K562 (cell line): ENCODE measurements at regions not wholly inside any gene's neighbourhood (a gene's known extent, or its start where the extent isn't known, plus 50 kb on each side); places are given as distances from the start of the nearest gene placed in this dataset.

Experiments
- ATAC-seq: fragments of 200-7000 bp; cut with Tn5 transposase; 3 replicates; pipeline ENCODE4 v1.9.1; 2020; ENCODE audit warnings: moderate library complexity
- BruUV-seq: library from RNA; stranded (reverse); fragments of 400-500 nt; replicated peaks from 2 replicates; lab custom pipeline; 2021; lab: Mats Ljungman, UMichigan
- CTCF ChIA-PET: fragments of 300-600 bp; formaldehyde crosslinking; extraction: SDS; loops from one replicate; lab custom pipeline; 2021; ENCODE audit warnings: low intra/inter-chr PET ratio; lab: Yijun Ruan, JAX
- POLR2A ChIA-PET: fragments of 300-600, 350-650 bp; sonication (Branson Sonifier 250); formaldehyde crosslinking; extraction: SDS; loops from one replicate; lab custom pipeline; 2021; ENCODE audit warnings: antibody characterized with exemption, inconsistent platforms; lab: Yijun Ruan, JAX
- DNase-seq, 4 experiments: peaks; one replicate each; pipeline versions ENCODE4 v3.0.0 to v3.0.0-alpha.2; 2011 to 2018; ENCODE audit warnings: low spot score in 3 of 4, mixed read lengths in 3 of 4; ENCODE audit errors: extremely low read depth in 1 of 4
- FAIRE-seq: peaks from 2 replicates; lab custom pipeline; 2011; peaks lifted over from hg19 to GRCh38; lab: Jason Lieb, UNC
- H2AFZ ChIP-seq: 2 replicates; pipeline ENCODE4 v1.6.0; 2011; ENCODE audit warnings: low read depth, low read length, control low read depth, inconsistent platforms
- H3K27ac ChIP-seq: fragments of 200-600 bp; 3 replicates; pipeline ENCODE4 v1.8.0; 2011; ENCODE audit warnings: low read depth, mild to moderate bottlenecking, control low read depth, inconsistent platforms, low read length, moderate library complexity, mixed read lengths; ENCODE audit errors: extremely low read depth
- H3K27me3 ChIP-seq, 2 experiments: fragments of 300-600 bp in 1 of 2; 2 replicates in 1 of 2; 3 replicates in 1 of 2; pipeline versions ENCODE4 v1.6.0 to v1.8.0; 2011; ENCODE audit warnings: inconsistent platforms in 2 of 2, low read length in 2 of 2, mild to moderate bottlenecking in 1 of 2, mixed read lengths in 1 of 2, moderate library complexity in 1 of 2; ENCODE audit not compliant: control insufficient read depth in 2 of 2, insufficient read depth in 2 of 2
- H3K36me3 ChIP-seq: fragments of 300-600 bp; 3 replicates; pipeline ENCODE4 v1.8.0; 2011; ENCODE audit warnings: mild to moderate bottlenecking, low read length, inconsistent platforms; ENCODE audit not compliant: control insufficient read depth, insufficient read depth
- H3K4me1 ChIP-seq, 2 experiments: fragments of 200-600 bp in 1 of 2; replicated peaks in 1 of 2; 2 replicates in 1 of 2; 3 replicates in 1 of 2; pipeline versions ENCODE4 v1.5.1 to v1.8.0; 2011; ENCODE audit warnings: inconsistent platforms in 2 of 2, low read length in 2 of 2, mild to moderate bottlenecking in 1 of 2, mixed read lengths in 1 of 2, moderate library complexity in 1 of 2; ENCODE audit not compliant: control insufficient read depth in 2 of 2, insufficient read depth in 2 of 2
- H3K4me2 ChIP-seq: 2 replicates; pipeline ENCODE4 v1.6.1; 2011; ENCODE audit warnings: low read length, control low read depth, inconsistent platforms, mixed read lengths; ENCODE audit not compliant: insufficient read depth
- H3K4me3 ChIP-seq: fragments of 200-600 bp; sonication (generic), shearing (Covaris generic); 2 replicates; pipeline ENCODE4 v1.5.1; 2016; ENCODE audit warnings: control low read depth, inconsistent platforms
- H3K79me2 ChIP-seq: fragments of 200-600 bp; 3 replicates; pipeline ENCODE4 v1.8.0; 2011; ENCODE audit warnings: low read length, inconsistent platforms; ENCODE audit not compliant: control insufficient read depth, insufficient read depth
- H3K9ac ChIP-seq, 2 experiments: 2 replicates each; pipeline versions ENCODE4 v1.6.0 to v1.6.1; 2011; ENCODE audit warnings: low read depth in 2 of 2, low read length in 2 of 2, control low read depth in 1 of 2, inconsistent platforms in 1 of 2, mild to moderate bottlenecking in 1 of 2, mixed read lengths in 1 of 2; ENCODE audit not compliant: insufficient read depth in 1 of 2
- H3K9me1 ChIP-seq: one replicate; pipeline ENCODE4 v1.6.0; 2011; ENCODE audit warnings: inconsistent platforms, mild to moderate bottlenecking, low read length, moderate library complexity; ENCODE audit not compliant: control insufficient read depth, insufficient read depth
- H3K9me3 ChIP-seq: replicated peaks from 2 replicates; pipeline ENCODE4 v1.5.1; 2011; ENCODE audit warnings: low read depth, low read length, inconsistent platforms; ENCODE audit not compliant: control insufficient read depth, insufficient read depth
- H4K20me1 ChIP-seq: replicated peaks from 2 replicates; pipeline ENCODE4 v1.6.1; 2011; ENCODE audit warnings: low read length, inconsistent platforms, mixed read lengths; ENCODE audit not compliant: control insufficient read depth, insufficient read depth
- CBFA2T2 ChIP-seq: fragments of 450-650 bp; conservative IDR thresholded peaks from 2 replicates; pipeline ENCODE4 v1.6.1; 2017; ENCODE audit warnings: mild to moderate bottlenecking
- CCNT2 ChIP-seq: IDR thresholded peaks from 2 replicates; pipeline ENCODE4 v1.6.1; 2011; ENCODE audit warnings: borderline replicate concordance, low read depth, mild to moderate bottlenecking, moderate library complexity, mixed read lengths, low read length; ENCODE audit not compliant: insufficient read length; ENCODE audit errors: extremely low read depth
- DLX4 ChIP-seq: fragments of 250-450 bp; sonication (Bioruptor Pico); IDR thresholded peaks from 2 replicates; pipeline ENCODE4 v1.6.1; 2021; ENCODE audit warnings: mild to moderate bottlenecking
- HDAC2 ChIP-seq: fragments of 450-650 bp; IDR thresholded peaks from 2 replicates; pipeline ENCODE4 v1.6.1; 2016; ENCODE audit warnings: mild to moderate bottlenecking
- ILK ChIP-seq: fragments of 450-650 bp; IDR thresholded peaks from 2 replicates; pipeline ENCODE4 v1.6.1; 2016; ENCODE audit warnings: missing genetic modification characterization, low read depth, mild to moderate bottlenecking, missing compliant biosample characterization, moderate library complexity, borderline replicate concordance
- MBD2 ChIP-seq: sonication (generic); IDR thresholded peaks from 2 replicates; pipeline ENCODE4 v1.6.1; 2016; ENCODE audit warnings: low read depth, borderline replicate concordance
- MCM3 ChIP-seq: fragments of 450-650 bp; IDR thresholded peaks from 2 replicates; pipeline ENCODE4 v1.6.1; 2016
- MITF ChIP-seq: IDR thresholded peaks from 2 replicates; pipeline ENCODE4 v1.6.1; 2014; ENCODE audit warnings: antibody characterized with exemption
- POLR2B ChIP-seq: fragments of 450-650 bp; IDR thresholded peaks from 2 replicates; pipeline ENCODE4 v1.6.1; 2018; ENCODE audit warnings: low read depth; ENCODE audit not compliant: partially characterized antibody
- TARDBP ChIP-seq: fragments of 450-650 bp; IDR thresholded peaks from 2 replicates; pipeline ENCODE4 v1.6.1; 2016
- TFAM ChIP-seq: fragments of 250-450 bp; sonication (Bioruptor Pico); conservative IDR thresholded peaks from 2 replicates; pipeline ENCODE4 v1.5.0; 2021; ENCODE audit warnings: mild to moderate bottlenecking, moderate library complexity
- ZNF280B ChIP-seq: fragments of 250-450 bp; sonication (Bioruptor Pico); IDR thresholded peaks from 2 replicates; pipeline ENCODE4 v1.5.1; 2021; ENCODE audit warnings: mild to moderate bottlenecking
- ZNF518B ChIP-seq: fragments of 250-450 bp; sonication (Bioruptor Pico); IDR thresholded peaks from 2 replicates; pipeline ENCODE4 v1.5.0; 2021; ENCODE audit warnings: mild to moderate bottlenecking, moderate library complexity
- in situ Hi-C: fragments of 300-500 bp; cut with MboI; formaldehyde crosslinking; loops from 4 replicates; pipeline ENCODE4 v1.15.0; 2018; ENCODE audit warnings: inconsistent platforms, mixed read lengths
- intact Hi-C: fragments of 100-400 bp; cut with micrococcal nuclease; formaldehyde crosslinking; loops from 2 replicates; pipeline ENCODE4 v1.14.2; 2022

- no peak for TF ChIP-seq ZNF280B (CRISPR knock-in tag)
- TF ChIP-seq ZNF518B (CRISPR knock-in tag): no peak
- TF ChIP-seq TARDBP: no peak
Measured at GRCh38 chr11:28701760-28702449, 593.7 kb downstream of the METTL15 start (continued).

- no peaks in the 10 kb centered on the region for H3K27me3 ChIP-seq
- in situ Hi-C loops: no loop called here
- H3K27ac ChIP-seq: no peak overlapping the region
- H3K4me2 ChIP-seq: no peak overlapping the region
- POLR2A ChIA-PET: no interaction called here
- H3K9me3 ChIP-seq: no peaks in the 10 kb centered on the region
- no peak overlapping the region for H3K9ac ChIP-seq
- TF ChIP-seq CBFA2T2 (no peak), HDAC2 (no peak), MBD2 (no peak), MCM3 (no peak), MITF (no peak), CCNT2 (no peak), TFAM (CRISPR knock-in tag) (no peak), ILK (tag) (no peak), POLR2B (no peak), DLX4 (CRISPR knock-in tag) (no peak)
- H3K9me1 ChIP-seq: no peaks in the 10 kb centered on the region
- no peak for ATAC-seq
- no peaks in the 10 kb centered on the region for H4K20me1 ChIP-seq
- intact Hi-C loops: loop anchor here (5.0 kb wide), 1 partner anchor 1002 kb away; no protein-coding TSS in a partner anchor
- BruUV-seq: no TSS peak
- no peak overlapping the region for H3K4me3 ChIP-seq
- H3K79me2 ChIP-seq: no peaks in the 10 kb centered on the region
- H2AFZ ChIP-seq: no peak overlapping the region
- no peaks in the 10 kb centered on the region for H3K4me1 ChIP-seq
- no peak for FAIRE-seq
- CTCF ChIA-PET: no interaction called here
- no peaks in the 10 kb centered on the region for H3K36me3 ChIP-seq
- no peak for DNase-seq
Measured at GRCh38 chr11:28699701-28700100, 591.5 kb downstream of the METTL15 start.
